Sigmoid colon (tissue), 6 donors: ENCODE measurements at regions not wholly inside any gene's neighbourhood (a gene's known extent, or its start where the extent isn't known, plus 50 kb on each side); places are given as distances from the start of the nearest gene placed in this dataset.

Experiments used
- DNase-seq: peaks from one replicate; pipeline ENCODE4 v3.0.0-alpha.2; 2019
- H3K27ac ChIP-seq, 4 donors: fragments of 200-600 bp; sonication (generic); one replicate each; pipeline ENCODE4 v1.5.1; 2016 to 2019; ENCODE audit warnings: mild to moderate bottlenecking in 1 of 4
- H3K27me3 ChIP-seq, 3 donors: fragments of 200-600 bp; sonication (generic); one replicate each; pipeline ENCODE4 v1.5.1; 2019; ENCODE audit warnings: mild to moderate bottlenecking in 1 of 3
- H3K36me3 ChIP-seq, 4 donors: fragments of 200-600 bp; sonication (generic); one replicate each; pipeline ENCODE4 v1.5.1; 2016 to 2019
- H3K4me1 ChIP-seq, 4 donors: fragments of 200-600 bp; sonication (generic); one replicate each; pipeline ENCODE4 v1.5.1; 2017 to 2019
- H3K4me3 ChIP-seq, 4 donors: fragments of 200-600 bp; sonication (generic); one replicate each; pipeline ENCODE4 v1.5.1; 2017 to 2019; ENCODE audit warnings: mild to moderate bottlenecking in 2 of 4, moderate library complexity in 1 of 4
- H3K9me3 ChIP-seq, 4 donors: fragments of 200-600 bp in 3 of 4; sonication (generic) in 3 of 4; one replicate each; pipeline versions ENCODE4 v1.5.1 to v1.6.1; 2013 to 2019
- EP300 ChIP-seq, 4 donors: sonication (generic); formaldehyde crosslinking; IDR thresholded peaks; one replicate each; pipeline ENCODE4 v1.6.1; 2017; ENCODE audit warnings: antibody characterized with exemption in 4 of 4
- POLR2A ChIP-seq, 2 donors: fragments of 450-650 bp; IDR thresholded peaks; one replicate each; pipeline ENCODE4 v1.6.1; 2016; ENCODE audit warnings: antibody characterized with exemption in 2 of 2, mild to moderate bottlenecking in 2 of 2, moderate library complexity in 2 of 2
- POLR2AphosphoS5 ChIP-seq, 4 donors: sonication (generic); formaldehyde crosslinking; IDR thresholded peaks; one replicate each; pipeline ENCODE4 v1.6.1; 2017; ENCODE audit warnings: antibody characterized with exemption in 4 of 4
- WGBS, 2 donors: extraction: QIAGEN DNeasy Blood & Tissue Kit; methylation state at CpG; one replicate each; pipeline ENCODE4 v1.1.7; 2013; 5-methylcytosine and 5-hydroxymethylcytosine counted together
- intact Hi-C: fragments of 100-400 bp; cut with DNase I; formaldehyde crosslinking; loops from one replicate; pipeline ENCODE4 v1.15.1; 2023
- TF ChIP-seq, protein P1 (sequence below), 4 experiments: fragments of 450-650 bp in 3 of 4; fragments of 200-600 bp in 1 of 4; IDR thresholded peaks; one replicate each; pipeline ENCODE4 v1.5.1; 2016 to 2019; ENCODE audit warnings: antibody characterized with exemption in 4 of 4, mild to moderate bottlenecking in 3 of 4, moderate library complexity in 2 of 4
- donor health status: healthy with polysubstance abuse.
- donor health status: healthy.

DNA sequence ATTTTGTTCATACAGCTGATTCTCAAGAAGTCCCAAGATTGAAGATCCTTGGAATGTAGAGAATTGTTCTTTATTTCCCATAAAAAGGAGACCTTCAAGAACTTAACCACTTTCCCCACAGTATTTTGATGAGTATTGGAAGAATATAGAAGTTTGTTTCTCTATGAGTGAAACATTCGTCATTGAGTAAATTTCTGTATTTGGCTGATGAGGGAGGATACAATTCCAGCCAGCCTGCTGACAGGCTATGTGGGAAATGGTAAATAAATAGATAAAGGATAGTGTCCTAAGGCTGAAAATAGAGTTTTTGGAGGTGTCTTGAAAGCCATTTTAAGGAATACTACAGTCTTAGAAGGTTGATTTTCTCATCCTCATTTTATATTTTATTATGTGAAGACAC, 1076.1 kb downstream of the ROBO2 start:
- no peak for DNase-seq
- H3K36me3 ChIP-seq: no peaks in the 10 kb centered on the region
- TF ChIP-seq, protein P1, sequence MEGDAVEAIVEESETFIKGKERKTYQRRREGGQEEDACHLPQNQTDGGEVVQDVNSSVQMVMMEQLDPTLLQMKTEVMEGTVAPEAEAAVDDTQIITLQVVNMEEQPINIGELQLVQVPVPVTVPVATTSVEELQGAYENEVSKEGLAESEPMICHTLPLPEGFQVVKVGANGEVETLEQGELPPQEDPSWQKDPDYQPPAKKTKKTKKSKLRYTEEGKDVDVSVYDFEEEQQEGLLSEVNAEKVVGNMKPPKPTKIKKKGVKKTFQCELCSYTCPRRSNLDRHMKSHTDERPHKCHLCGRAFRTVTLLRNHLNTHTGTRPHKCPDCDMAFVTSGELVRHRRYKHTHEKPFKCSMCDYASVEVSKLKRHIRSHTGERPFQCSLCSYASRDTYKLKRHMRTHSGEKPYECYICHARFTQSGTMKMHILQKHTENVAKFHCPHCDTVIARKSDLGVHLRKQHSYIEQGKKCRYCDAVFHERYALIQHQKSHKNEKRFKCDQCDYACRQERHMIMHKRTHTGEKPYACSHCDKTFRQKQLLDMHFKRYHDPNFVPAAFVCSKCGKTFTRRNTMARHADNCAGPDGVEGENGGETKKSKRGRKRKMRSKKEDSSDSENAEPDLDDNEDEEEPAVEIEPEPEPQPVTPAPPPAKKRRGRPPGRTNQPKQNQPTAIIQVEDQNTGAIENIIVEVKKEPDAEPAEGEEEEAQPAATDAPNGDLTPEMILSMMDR (IDR thresholded peaks at IDR 0.05): no peak
- TF ChIP-seq POLR2AphosphoS5 (IDR thresholded peaks at IDR 0.05): no peak
- no peak for TF ChIP-seq EP300 (IDR thresholded peaks at IDR 0.05)
- TF ChIP-seq POLR2A (IDR thresholded peaks at IDR 0.05): no peak
- no peaks in the 10 kb centered on the region for H3K9me3 ChIP-seq
- H3K27ac ChIP-seq: no peak overlapping the region
- intact Hi-C loops: no loop called here
- 85 to 87% methylated on average over 1 of the region's 1 CpG for WGBS, 2 donors
- H3K4me1 ChIP-seq: peaks cover 0 to 18% (median 7%) of the 10 kb centered on the region in 4 donors
- H3K27me3 ChIP-seq: no peaks in the 10 kb centered on the region
- H3K4me3 ChIP-seq: no peak overlapping the region

DNA sequence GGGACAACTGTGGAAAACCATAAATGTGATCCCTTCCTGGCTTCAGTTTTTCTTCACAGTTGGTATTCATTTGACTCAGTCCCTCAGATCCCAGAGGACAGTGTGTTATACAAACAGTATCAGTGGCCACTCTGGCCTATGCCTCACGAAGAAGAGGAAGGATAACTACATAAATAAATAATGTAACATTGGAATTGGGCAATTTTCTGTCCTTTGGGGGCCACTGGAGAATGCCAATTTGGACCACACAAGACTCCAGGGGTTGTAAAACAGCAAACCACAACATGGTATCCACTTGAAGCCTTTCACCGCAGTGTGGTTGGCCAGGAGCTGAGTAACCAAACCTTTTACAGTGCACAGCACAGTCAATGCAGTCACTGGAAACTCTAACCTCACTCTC, 1077.0 kb downstream of the ROBO2 start:
- Histone ChIP-seq H3K27ac (no peak overlapping the region), H3K9me3 (no peaks in the 10 kb centered on the region), H3K4me1 (peaks cover 0 to 9% (median under 1%) of the 10 kb centered on the region in 4 donors), H3K27me3 (no peaks in the 10 kb centered on the region), H3K36me3 (no peaks in the 10 kb centered on the region), H3K4me3 (no peak overlapping the region)
- no peak for DNase-seq
- no peak for TF ChIP-seq POLR2AphosphoS5 (IDR thresholded peaks at IDR 0.05)
- TF ChIP-seq, protein P1 (IDR thresholded peaks at IDR 0.05): no peak
- no peak for TF ChIP-seq POLR2A (IDR thresholded peaks at IDR 0.05)
- no peak for TF ChIP-seq EP300 (IDR thresholded peaks at IDR 0.05)
- WGBS, 2 donors: 46 to 73% methylated on average over 2 of the region's 2 CpGs
- intact Hi-C loops: no loop called here

DNA sequence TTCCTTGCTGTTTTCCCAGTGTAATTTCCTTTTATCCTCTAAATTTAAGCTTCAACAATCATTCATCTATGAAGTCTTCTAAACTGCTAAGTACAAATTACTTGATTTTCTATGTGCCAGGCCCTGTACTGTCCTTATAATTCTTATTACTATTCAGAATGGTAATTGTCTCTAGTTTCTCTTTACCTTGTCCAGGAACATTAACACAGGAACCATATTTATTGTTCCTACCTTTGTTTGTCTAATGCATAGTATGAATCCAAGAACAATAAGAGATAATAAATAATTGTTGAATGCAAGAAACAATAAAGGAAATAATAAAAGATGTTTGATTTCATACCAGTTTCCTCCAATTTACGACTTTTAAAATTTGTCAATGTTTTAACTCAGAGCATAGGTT, 1083.2 kb downstream of the ROBO2 start:
- H3K9me3 ChIP-seq: no peaks in the 10 kb centered on the region

DNA sequence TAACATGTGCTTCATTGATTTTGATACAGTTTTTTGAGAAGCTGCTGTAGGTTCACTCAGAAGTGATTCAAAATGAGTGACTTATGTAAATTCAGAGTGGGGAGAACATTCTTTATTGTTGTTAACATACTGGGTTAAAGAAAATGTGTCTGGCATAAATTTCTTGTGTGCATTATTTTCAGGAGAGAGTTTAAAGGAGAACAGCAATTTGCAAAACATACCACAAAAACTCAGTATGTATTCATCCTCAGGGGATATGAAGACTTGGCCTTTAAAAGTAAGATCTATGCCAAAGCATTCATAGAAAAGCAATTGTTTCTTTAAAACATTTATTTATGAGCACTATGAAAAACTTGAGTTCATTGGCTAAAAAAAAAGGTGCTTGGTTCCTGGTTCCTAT, 1089.8 kb downstream of the ROBO2 start:
- no peak overlapping the region for H3K27ac ChIP-seq
- H3K9me3 ChIP-seq: no peaks in the 10 kb centered on the region
- no peak overlapping the region for H3K4me3 ChIP-seq
- no peaks in the 10 kb centered on the region for H3K4me1 ChIP-seq
- no peak for DNase-seq
- H3K36me3 ChIP-seq: no peaks in the 10 kb centered on the region
- intact Hi-C loops: no loop called here
- TF ChIP-seq, protein P1 (IDR thresholded peaks at IDR 0.05): no peak
- no peak for TF ChIP-seq POLR2A (IDR thresholded peaks at IDR 0.05)
- TF ChIP-seq POLR2AphosphoS5 (IDR thresholded peaks at IDR 0.05): no peak
- TF ChIP-seq EP300 (IDR thresholded peaks at IDR 0.05): no peak
- H3K27me3 ChIP-seq: no peaks in the 10 kb centered on the region

More for the DNA sequence above, 1083.2 kb downstream of the ROBO2 start:
- Histone ChIP-seq H3K36me3 (no peaks in the 10 kb centered on the region), H3K4me3 (no peak overlapping the region), H3K4me1 (no peaks in the 10 kb centered on the region), H3K27ac (no peak overlapping the region), H3K27me3 (no peaks in the 10 kb centered on the region)
- intact Hi-C loops: no loop called here
- TF ChIP-seq POLR2AphosphoS5 (IDR thresholded peaks at IDR 0.05) (no peak), EP300 (IDR thresholded peaks at IDR 0.05) (no peak), POLR2A (IDR thresholded peaks at IDR 0.05) (no peak)
- TF ChIP-seq, protein P1 (IDR thresholded peaks at IDR 0.05): no peak
- DNase-seq: no peak
- 84 to 93% methylated on average over 1 of the region's 1 CpG for WGBS, 2 donors

DNA sequence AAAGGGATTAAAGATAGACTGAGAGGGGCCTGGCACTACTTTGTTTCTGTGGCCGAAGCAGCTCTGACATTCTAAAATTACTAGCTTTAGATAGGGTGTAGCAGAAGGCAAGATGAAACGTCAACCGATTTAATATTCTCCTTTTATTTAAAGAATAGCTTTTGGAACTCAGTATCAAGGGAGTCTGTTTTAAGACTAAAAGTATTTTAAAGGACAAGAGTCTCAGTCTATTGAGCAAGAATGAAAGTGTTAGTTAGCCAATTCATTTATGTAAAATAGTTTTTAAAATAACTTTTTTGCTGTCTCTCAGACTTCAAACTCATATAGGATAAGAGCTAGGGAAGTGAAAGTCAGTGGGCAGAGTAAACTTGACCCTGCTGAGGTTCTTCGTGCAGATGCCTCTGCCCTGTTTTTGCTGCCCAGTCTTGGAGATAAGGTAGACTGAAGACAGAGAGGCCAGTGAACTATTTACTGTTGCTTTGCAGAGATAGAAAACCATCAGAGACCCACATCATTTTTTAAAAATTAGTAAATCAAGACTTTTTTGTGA, 1090.9 kb downstream of the ROBO2 start:
- no peaks in the 10 kb centered on the region for H3K27me3 ChIP-seq
- no peaks in the 10 kb centered on the region for H3K9me3 ChIP-seq
- intact Hi-C loops: no loop called here
- DNase-seq: no peak
- H3K27ac ChIP-seq: no peak overlapping the region
- H3K4me3 ChIP-seq: no peak overlapping the region
- H3K4me1 ChIP-seq: no peaks in the 10 kb centered on the region
- 84 to 88% methylated on average over 4 of the region's 4 CpGs for WGBS, 2 donors
- no peaks in the 10 kb centered on the region for H3K36me3 ChIP-seq
- TF ChIP-seq, protein P1 (IDR thresholded peaks at IDR 0.05): no peak
- TF ChIP-seq POLR2A (IDR thresholded peaks at IDR 0.05) (no peak), EP300 (IDR thresholded peaks at IDR 0.05) (no peak), POLR2AphosphoS5 (IDR thresholded peaks at IDR 0.05) (no peak)
